HG02852 (cell line): ENCODE measurements at regions not wholly inside any gene's neighbourhood (a gene's known extent, or its start where the extent isn't known, plus 50 kb on each side); places are given as distances from the start of the nearest gene placed in this dataset.
"Not testable (repeated sequence)": the region's sequence is repeated elsewhere in the genome, so short reads cannot be mapped to it uniquely, and the experiment has no call there.

Experiments used
- ATAC-seq: cut with Tn5 transposase; IDR thresholded peaks from one replicate; pipeline ENCODE4 v1.9.1; 2021; ENCODE audit warnings: mild to moderate bottlenecking, moderate library complexity; ENCODE audit not compliant: unreplicated experiment

GRCh38 chr12:75874441-75874840, 157.1 kb downstream of the PHLDA1 start:
- no peak for ATAC-seq

- ATAC-seq: no peak
Measured at GRCh38 chr12:75872762-75873161, 158.8 kb downstream of the PHLDA1 start.

- no peak for ATAC-seq
Measured at GRCh38 chr12:75870878-75871277, 160.7 kb downstream of the PHLDA1 start.

GRCh38 chr12:75868501-75868900, 163.1 kb downstream of the PHLDA1 start:
- no peak for ATAC-seq

GRCh38 chr12:75865315-75865714, 166.3 kb downstream of the PHLDA1 start:
- no peak for ATAC-seq

- ATAC-seq: no peak
Measured at GRCh38 chr12:75864161-75864560, 167.4 kb downstream of the PHLDA1 start.

- ATAC-seq: no peak
Measured at GRCh38 chr12:75863533-75863932, 168.0 kb downstream of the PHLDA1 start.

GRCh38 chr12:75862692-75863471, 168.7 kb downstream of the PHLDA1 start:
- ATAC-seq: no peak

GRCh38 chr12:75859868-75860267, 171.7 kb downstream of the PHLDA1 start:
- ATAC-seq: no peak

GRCh38 chr12:75856235-75856634, 175.3 kb downstream of the PHLDA1 start:
- no peak for ATAC-seq

GRCh38 chr12:75855360-75855759, 176.2 kb downstream of the PHLDA1 start:
- no peak for ATAC-seq

- no peak for ATAC-seq
Measured at GRCh38 chr12:75854681-75855309, 176.8 kb downstream of the PHLDA1 start.

GRCh38 chr12:75854137-75854536, 177.4 kb downstream of the PHLDA1 start:
- ATAC-seq: not testable (repeated sequence)

GRCh38 chr12:75853626-75854025, 177.9 kb downstream of the PHLDA1 start:
- no peak for ATAC-seq

GRCh38 chr12:75852956-75853355, 178.6 kb downstream of the PHLDA1 start:
- no peak for ATAC-seq

- no peak for ATAC-seq
Measured at GRCh38 chr12:75852143-75852542, 179.4 kb downstream of the PHLDA1 start.

GRCh38 chr12:75850721-75851462, 180.7 kb downstream of the PHLDA1 start:
- ATAC-seq: no peak

GRCh38 chr12:75848961-75849360, 182.6 kb downstream of the PHLDA1 start:
- ATAC-seq: no peak

- ATAC-seq: no peak
Measured at GRCh38 chr12:75848431-75848925, 183.1 kb downstream of the PHLDA1 start.

- no peak for ATAC-seq
Measured at GRCh38 chr12:75846102-75846501, 185.5 kb downstream of the PHLDA1 start.

- no peak for ATAC-seq
Measured at GRCh38 chr12:75844985-75845384, 186.6 kb downstream of the PHLDA1 start.
